NCI-H226 (cell line): ENCODE measurements at regions not wholly inside any gene's neighbourhood (a gene's known extent, or its start where the extent isn't known, plus 50 kb on each side); places are given as distances from the start of the nearest gene placed in this dataset.

Experiments used
- DNase-seq: peaks from one replicate; pipeline ENCODE4 v3.0.0-alpha.2; 2015

DNA sequence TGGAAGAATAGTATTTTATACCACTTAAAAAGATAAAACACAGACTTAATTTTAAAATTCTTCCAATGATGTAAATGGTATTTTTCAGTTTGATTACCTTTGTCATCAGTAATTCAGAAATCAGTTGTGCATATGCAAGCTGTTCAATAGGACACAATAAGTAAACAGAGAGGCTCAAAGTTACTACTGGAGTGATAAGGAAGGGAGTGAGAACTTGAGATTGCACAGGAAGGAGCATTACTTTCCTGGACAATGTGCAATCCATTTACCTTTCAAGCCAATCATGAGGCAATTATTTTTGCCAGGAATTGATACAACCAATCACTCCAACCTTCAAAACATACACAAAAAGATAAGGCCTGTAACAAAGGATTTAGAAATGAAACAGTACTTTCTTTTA lies 1024.3 kb downstream of the RAPGEF2 start:
- DNase-seq, result no peak

DNA sequence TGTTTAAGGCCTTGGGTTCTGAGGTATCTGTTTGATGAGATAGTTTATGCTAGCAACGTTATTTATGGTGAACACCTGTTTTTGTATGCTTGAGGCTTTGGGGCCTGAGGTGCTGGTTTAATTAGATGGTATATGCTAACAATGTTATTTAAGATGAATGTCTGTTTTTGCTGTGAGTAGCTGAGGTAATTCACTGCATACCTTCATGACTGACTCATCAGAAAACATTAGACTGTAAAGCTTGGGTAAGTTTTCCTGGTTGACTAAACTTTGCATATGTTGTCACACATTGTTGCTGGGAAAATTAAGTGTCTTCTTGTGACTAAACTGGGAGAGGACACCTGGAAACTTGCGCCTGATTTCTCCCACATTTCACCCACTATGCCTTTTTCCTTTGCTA lies 1026.6 kb downstream of the RAPGEF2 start:
- DNase-seq, result no peak

GRCh38 chr4:160136021-160136420 lies 1033.1 kb downstream of the RAPGEF2 start:
- no peak for DNase-seq

DNA sequence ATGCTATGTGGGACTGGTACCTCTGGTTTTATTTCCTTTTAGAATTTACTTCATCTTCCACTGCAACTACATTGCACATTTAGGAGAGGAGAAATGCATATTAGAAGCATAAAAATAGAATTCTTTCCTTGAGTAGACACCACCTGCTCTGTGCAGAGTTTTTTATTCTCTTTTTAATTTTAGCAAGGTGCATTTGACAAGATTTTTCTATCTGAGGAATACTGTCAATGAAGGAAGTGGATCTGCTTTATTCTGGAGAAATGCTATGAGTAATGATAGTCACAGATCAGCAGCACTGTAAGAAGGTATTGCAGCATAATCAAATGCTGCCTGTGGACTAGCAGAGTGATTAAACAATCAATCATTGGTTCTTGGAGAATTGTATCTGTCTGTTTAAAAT lies 1038.3 kb downstream of the RAPGEF2 start:
- no peak for DNase-seq

GRCh38 chr4:160142579-160142978 lies 1039.7 kb downstream of the RAPGEF2 start:
- no peak for DNase-seq

DNA sequence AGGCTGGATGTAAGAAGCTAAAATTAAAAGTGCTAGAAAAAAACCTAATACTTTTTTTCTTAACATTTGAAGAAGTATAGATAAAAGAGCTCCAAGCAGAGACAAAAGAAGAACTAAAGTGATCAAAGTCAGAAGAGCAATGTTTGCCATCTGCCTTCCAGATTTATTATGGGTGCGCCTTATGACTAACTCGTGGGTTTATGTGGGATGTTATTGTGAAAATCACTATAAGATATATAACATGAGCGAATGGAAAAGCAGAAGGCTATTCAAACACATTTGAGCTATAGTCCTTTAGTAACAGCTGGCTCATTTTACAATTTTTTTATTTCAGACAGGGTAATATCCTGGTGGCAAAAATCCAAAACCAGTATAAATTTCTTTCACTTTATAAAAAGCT lies 1040.7 kb downstream of the RAPGEF2 start:
- no peak for DNase-seq

DNA sequence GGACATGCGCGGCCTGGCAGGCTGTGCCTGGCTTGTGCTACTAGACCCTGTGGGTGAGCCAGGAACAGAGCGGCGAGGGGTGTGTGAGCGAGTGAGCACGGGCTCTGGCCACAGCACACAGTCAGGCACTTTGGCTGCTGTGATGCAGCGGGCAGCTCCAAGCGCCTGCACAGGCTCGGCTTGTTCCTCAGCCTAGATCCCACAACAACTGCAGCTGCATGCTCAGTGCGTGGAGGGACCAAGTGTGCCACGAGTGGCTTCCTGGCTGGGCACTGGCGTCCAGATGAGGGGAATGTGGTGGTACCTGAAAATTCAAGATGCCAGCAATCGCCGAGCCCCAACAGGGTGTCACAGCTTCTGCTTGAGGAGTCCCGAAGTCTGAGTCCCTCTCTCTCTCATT lies 1056.6 kb downstream of the RAPGEF2 start:
- no peak for DNase-seq

DNA sequence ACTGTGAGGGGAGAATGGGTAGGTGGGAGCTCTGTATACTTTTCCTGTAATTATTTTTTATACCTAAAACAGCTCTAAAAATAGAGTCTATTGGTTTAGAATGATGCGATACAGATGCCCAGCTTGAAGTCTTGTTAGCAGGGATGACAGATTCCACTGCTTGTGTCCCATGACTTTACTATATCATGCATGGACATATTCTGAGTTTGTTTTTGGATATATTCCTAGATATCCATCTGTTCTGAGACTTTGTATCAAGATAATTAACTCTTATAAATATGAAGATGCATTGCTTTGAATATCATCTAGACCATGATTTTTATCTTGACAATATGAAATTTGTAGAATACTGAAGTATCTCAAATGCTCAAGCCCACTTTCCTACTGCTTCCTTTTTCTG lies 1058.1 kb downstream of the RAPGEF2 start:
- no peak for DNase-seq

DNA sequence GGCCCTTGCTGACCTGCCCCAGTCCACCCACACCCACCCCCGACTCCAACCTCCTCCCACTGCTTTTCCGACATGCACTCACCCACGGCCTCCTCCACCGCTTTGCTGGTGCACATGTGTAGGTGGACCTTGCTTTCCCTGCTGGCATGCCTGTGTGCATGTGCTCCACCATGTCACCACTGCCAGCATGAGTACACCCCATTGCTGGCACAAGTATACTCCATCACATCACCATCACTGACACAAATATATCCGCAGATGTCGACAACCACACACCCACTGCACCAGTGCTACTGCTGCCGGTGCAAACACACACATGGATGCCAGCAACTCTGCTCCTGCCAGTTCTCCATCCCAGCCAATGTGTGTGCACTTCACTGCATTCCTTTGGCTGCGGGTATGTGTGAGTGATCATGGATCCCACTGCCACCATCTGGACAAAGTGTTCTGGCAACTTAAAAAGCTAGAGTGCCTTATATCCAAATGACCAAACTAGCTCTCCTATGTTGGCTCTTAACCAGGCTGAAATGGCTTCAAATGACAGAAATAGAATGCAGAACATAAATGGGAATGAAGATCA lies 1072.3 kb downstream of the RAPGEF2 start:
- DNase-seq, result no peak

DNA sequence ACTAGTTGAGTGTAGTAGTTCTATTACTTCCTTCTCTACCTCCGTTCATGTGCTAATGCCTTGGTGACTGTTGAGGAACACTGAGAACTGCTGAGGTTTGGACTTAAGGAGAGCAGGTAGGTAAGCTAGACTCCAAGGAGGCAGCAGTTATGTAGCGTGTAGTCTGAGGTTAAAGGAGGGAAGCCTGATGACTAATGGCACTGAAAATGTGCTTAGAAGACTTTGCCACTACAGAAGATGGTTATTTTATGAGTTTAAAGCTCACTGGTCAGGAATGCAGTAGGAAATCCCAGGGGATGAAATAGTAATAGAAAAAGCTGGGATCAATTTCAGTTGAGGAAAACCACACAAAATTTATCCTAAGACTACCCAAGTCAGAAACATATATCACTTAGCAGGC lies 1077.3 kb downstream of the RAPGEF2 start:
- DNase-seq, result no peak

GRCh38 chr4:160182727-160183126 lies 1079.8 kb downstream of the RAPGEF2 start:
- DNase-seq, result no peak

- DNase-seq, result no peak
These were observed 1082.0 kb downstream of the RAPGEF2 start for GRCh38 chr4:160184884-160185283.

DNA sequence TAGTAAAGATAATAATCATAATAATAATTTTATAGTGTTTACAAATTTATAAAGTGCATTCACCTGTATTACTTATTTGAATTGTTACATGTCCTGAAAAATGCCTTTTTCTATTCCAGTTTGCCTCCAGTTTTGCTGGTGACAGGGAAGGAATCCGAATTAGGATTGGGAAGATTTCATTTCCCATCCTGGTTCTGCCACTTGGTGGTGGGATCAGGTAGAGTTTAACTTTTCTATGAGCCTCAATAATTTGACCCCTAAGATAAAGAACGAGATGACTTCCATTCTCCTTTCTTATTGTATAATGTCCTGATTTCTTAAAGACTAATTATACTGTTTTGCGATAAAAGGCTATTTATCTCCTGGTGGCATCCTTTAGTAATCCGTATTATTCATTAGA lies 1090.9 kb downstream of the RAPGEF2 start:
- DNase-seq, result no peak

GRCh38 chr4:160194716-160195115 lies 1091.8 kb downstream of the RAPGEF2 start:
- no peak for DNase-seq

- no peak for DNase-seq
These were observed 1099.9 kb downstream of the RAPGEF2 start for GRCh38 chr4:160202802-160203201.

DNA sequence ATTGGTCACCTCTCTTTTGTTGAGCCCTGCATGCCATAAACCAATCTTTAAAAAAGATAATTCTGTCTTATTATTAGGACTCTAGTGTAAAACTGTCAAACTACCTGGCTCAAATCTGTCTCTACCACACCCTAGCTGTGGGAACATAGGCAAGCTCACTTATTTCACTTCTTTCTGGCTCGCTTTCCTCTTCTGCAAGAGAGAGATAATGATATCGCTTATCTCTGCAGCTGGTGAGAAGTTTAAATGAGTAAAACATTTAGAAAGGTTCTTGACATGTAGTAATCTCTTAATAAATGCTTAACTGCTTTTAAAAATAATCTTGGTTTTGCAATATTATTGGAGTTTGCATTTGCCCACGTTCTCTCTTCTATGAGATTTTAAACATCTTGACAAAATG lies 1109.2 kb downstream of the RAPGEF2 start:
- DNase-seq, result no peak

DNA sequence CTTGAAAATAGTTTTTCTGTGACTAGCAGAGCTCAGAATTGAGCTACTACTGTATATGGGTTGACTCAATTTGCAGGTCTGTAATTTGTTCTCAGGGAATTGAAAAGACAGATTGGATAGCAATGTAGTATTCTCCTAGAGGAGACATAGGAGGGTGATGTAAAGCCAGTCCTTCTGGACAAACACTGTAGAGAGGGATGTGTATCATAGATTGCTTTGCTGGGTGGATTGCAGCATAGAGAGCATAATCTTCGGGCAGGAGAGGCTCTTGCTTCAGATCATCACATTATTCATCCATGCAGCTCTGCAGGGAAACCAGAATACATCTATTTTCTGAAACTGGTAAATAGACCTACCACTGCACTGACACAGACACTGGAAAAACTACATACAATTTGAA lies 1110.5 kb downstream of the RAPGEF2 start:
- DNase-seq, result no peak

GRCh38 chr4:160217352-160217751 lies 1114.5 kb downstream of the RAPGEF2 start:
- DNase-seq, result no peak

GRCh38 chr4:160224049-160224448 lies 1121.2 kb downstream of the RAPGEF2 start:
- DNase-seq, result no peak

DNA sequence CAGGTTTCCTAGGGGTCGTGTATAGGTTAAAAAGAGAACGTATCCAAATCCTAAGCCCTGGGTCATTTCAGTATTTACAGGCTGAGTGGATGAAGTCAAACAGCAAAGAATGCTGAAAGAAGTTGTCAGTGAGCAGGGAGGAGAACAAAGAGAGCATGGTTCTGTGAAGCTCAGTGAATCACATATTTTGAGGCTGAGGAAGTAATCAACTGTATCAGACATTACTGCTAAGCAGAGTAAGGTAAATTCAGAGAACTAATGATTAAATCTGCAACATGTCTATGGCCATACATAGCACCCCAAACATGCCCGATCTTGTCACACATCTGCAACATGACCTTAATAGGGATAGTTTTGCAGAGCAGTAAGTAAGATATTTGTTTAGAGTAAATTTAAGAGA lies 1130.3 kb downstream of the RAPGEF2 start:
- DNase-seq, result no peak

- DNase-seq, result no peak
These were observed 1132.4 kb downstream of the RAPGEF2 start for GRCh38 chr4:160235285-160235684.

- DNase-seq, result no peak
These were observed 1132.9 kb downstream of the RAPGEF2 start for GRCh38 chr4:160235771-160236170.

GRCh38 chr4:160238790-160239189 lies 1135.9 kb downstream of the RAPGEF2 start:
- no peak for DNase-seq

DNA sequence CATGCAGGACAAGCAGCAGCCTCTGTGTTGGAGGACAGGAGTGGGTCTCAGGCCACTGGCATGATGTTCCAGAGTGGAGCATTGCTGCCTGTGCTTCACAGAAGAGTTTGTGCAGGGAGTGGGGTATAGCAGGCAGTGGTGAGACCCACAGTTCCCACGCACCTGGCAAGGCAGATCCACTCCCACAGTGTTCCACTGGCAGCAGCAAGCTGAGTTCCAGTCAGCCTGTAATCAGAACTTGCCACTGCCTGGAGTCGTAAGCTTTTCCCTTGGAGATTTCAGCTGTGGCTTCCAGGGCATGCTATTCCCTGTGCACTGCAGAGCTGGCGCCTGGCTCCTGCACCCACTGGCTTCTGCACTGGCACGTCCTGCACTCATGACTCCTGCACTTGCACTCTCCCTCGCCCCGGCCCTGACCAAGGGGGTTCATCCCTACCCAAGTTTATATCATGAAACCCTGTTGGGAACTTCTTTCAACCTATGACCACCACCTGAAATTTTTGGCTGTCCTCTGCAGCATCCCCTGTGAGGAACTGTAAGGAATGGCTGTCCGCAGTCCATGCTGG lies 1144.3 kb downstream of the RAPGEF2 start:
- DNase-seq, result no peak

- no peak for DNase-seq
These were observed 1148.8 kb downstream of the RAPGEF2 start for GRCh38 chr4:160251522-160252170.
